Spleen (tissue), 11 donors: ENCODE measurements at regions not wholly inside any gene's neighbourhood (a gene's known extent, or its start where the extent isn't known, plus 50 kb on each side); places are given as distances from the start of the nearest gene placed in this dataset.

Experiments used
- DNase-seq: peaks from one replicate; pipeline ENCODE4 v3.0.0-alpha.2; 2020
- H3K27ac ChIP-seq, 8 donors: fragments of 200-600 bp; sonication (generic) in 7 of 8; 1 replicate in 4 of 8; 2 replicates in 4 of 8; pipeline versions ENCODE4 v1.5.0 to v1.8.0; 2016 to 2021; ENCODE audit warnings: inconsistent platforms in 4 of 8, mild to moderate bottlenecking in 4 of 8, moderate library complexity in 1 of 8
- H3K27me3 ChIP-seq, 7 donors: fragments of 200-600 bp; sonication (generic) in 6 of 7; replicated peaks in 1 of 7; 1 replicate in 4 of 7; 2 replicates in 3 of 7; pipeline versions ENCODE4 v1.5.0 to v1.8.0; 2016 to 2021; ENCODE audit warnings: inconsistent platforms in 3 of 7, mild to moderate bottlenecking in 1 of 7
- H3K36me3 ChIP-seq, 6 donors: fragments of 200-600 bp; sonication (generic) in 5 of 6; 1 replicate in 4 of 6; 2 replicates in 2 of 6; pipeline versions ENCODE4 v1.5.0 to v1.8.0; 2016 to 2021; ENCODE audit warnings: inconsistent platforms in 2 of 6
- H3K4me1 ChIP-seq, 6 donors: fragments of 200-600 bp; sonication (generic) in 5 of 6; 1 replicate in 3 of 6; 2 replicates in 3 of 6; pipeline versions ENCODE4 v1.5.0 to v1.8.0; 2016 to 2021; ENCODE audit warnings: inconsistent platforms in 3 of 6
- H3K4me3 ChIP-seq, 8 donors: fragments of 200-600 bp; sonication (generic) in 7 of 8; 1 replicate in 4 of 8; 2 replicates in 4 of 8; pipeline versions ENCODE4 v1.5.0 to v1.8.0; 2016 to 2021; ENCODE audit warnings: inconsistent platforms in 4 of 8, mild to moderate bottlenecking in 4 of 8, moderate library complexity in 2 of 8
- H3K9me3 ChIP-seq, 8 donors: fragments of 200-600 bp; sonication (generic) in 7 of 8; 1 replicate in 4 of 8; 2 replicates in 4 of 8; pipeline versions ENCODE4 v1.5.0 to v1.8.0; 2016 to 2021; ENCODE audit warnings: inconsistent platforms in 4 of 8
- CTCF ChIP-seq, 11 experiments: fragments of 200-600 bp in 7 of 11; fragments of 450-650 bp in 4 of 11; sonication (generic) in 4 of 11; IDR thresholded peaks in 8 of 11; conservative IDR thresholded peaks in 3 of 11; 1 replicate in 7 of 11; 2 replicates in 4 of 11; pipeline versions ENCODE4 v1.4.0 to v1.8.0; 2016 to 2021; ENCODE audit warnings: antibody characterized with exemption in 11 of 11, inconsistent platforms in 4 of 11, mild to moderate bottlenecking in 1 of 11
- POLR2A ChIP-seq, 3 donors: fragments of 450-650 bp; IDR thresholded peaks; one replicate each; pipeline ENCODE4 v1.5.1; 2017; ENCODE audit warnings: antibody characterized with exemption in 3 of 3, mild to moderate bottlenecking in 1 of 3
- POLR2AphosphoS5 ChIP-seq, 3 donors: sonication (generic); formaldehyde crosslinking; IDR thresholded peaks; one replicate each; pipeline ENCODE4 v1.5.1; 2017; ENCODE audit warnings: antibody characterized with exemption in 3 of 3
- WGBS, 5 donors: extraction: QIAGEN DNeasy Blood & Tissue Kit in 3 of 5; methylation state at CpG; one replicate each; pipeline versions ENCODE4 v1.1.5 to v1.1.7; 2013 to 2018; 5-methylcytosine and 5-hydroxymethylcytosine counted together
- intact Hi-C: fragments of 100-400 bp; cut with DNase I; formaldehyde crosslinking; loops from one replicate; pipeline ENCODE4 v1.15.0; 2023; ENCODE audit warnings: low total_unique reads
- donor health status: healthy with polysubstance abuse.
- donor health status: DM: no; HTN: no; CAD: no; lungs with moderate emphysema.
- donor health status: DM: no; HTN: no; CAD: no.
- donor health status: Bipolar disorder and iron deficiency.
- donor health status: healthy.
- donor health status: DM: no; HTN: no; CAD: no.
- donor health status: DM: yes; HTN: yes; CAD: no.

GRCh38 chr2:81550277-81550676, 1245.7 kb upstream of the LRRTM1 start:
- no peak overlapping the region for H3K4me3 ChIP-seq
- TF ChIP-seq POLR2A (IDR thresholded peaks at IDR 0.05) (no peak), CTCF (IDR thresholded peaks at IDR 0.05 in 8 of 11, conservative IDR thresholded peaks at IDR 0.05 in 3 of 11) (no peak), POLR2AphosphoS5 (IDR thresholded peaks at IDR 0.05) (no peak)
- H3K4me1 ChIP-seq = no peaks in the 10 kb centered on the region
- peaks cover 0 to 32% (median 11%) of the 10 kb centered on the region in 8 donors for H3K9me3 ChIP-seq
- intact Hi-C loops = no loop called here
- 80 to 90% (median 90%) methylated on average over 3 of the region's 3 CpGs for WGBS, 5 donors
- H3K27me3 ChIP-seq = no peaks in the 10 kb centered on the region
- H3K36me3 ChIP-seq = no peaks in the 10 kb centered on the region
- H3K27ac ChIP-seq = no peak overlapping the region
- no peak for DNase-seq

GRCh38 chr2:81549646-81550045, 1245.1 kb upstream of the LRRTM1 start:
- Histone ChIP-seq H3K4me1 (no peaks in the 10 kb centered on the region), H3K27ac (no peak overlapping the region), H3K27me3 (no peaks in the 10 kb centered on the region), H3K36me3 (no peaks in the 10 kb centered on the region), H3K4me3 (no peak overlapping the region), H3K9me3 (peaks cover 0 to 28% (median 6%) of the 10 kb centered on the region in 8 donors)
- DNase-seq = no peak
- WGBS, 5 donors = 84 to 90% (median 89%) methylated on average over 5 of the region's 5 CpGs
- intact Hi-C loops = no loop called here
- no peak for TF ChIP-seq POLR2A (IDR thresholded peaks at IDR 0.05)

DNA sequence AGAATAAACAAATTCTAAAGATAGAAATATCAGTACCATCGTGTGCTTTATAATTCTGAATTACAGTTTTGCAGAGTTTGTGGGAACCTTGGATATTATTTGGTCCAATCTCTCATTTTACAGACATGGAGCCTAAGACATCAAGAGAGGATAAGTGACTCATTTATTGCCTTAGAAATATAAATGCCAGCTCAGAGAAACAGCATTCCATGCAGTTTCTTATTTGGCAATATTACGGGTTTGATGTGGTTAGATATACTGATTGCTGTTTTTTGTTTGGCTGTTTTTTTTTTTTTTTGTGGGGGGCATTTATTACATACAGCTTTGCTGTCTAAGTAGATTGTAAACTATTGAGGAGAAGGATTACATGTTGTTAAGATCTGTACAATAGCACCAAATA, 1241.1 kb upstream of the LRRTM1 start:
- peaks cover 0 to 7% (median 0%) of the 10 kb centered on the region in 8 donors for H3K9me3 ChIP-seq
- intact Hi-C loops = no loop called here
- no peak overlapping the region for H3K4me3 ChIP-seq
- no peak for DNase-seq
- H3K36me3 ChIP-seq = no peaks in the 10 kb centered on the region
- no peak for TF ChIP-seq CTCF (IDR thresholded peaks at IDR 0.05 in 8 of 11, conservative IDR thresholded peaks at IDR 0.05 in 3 of 11)
- TF ChIP-seq POLR2A (IDR thresholded peaks at IDR 0.05) = no peak
- TF ChIP-seq POLR2AphosphoS5 (IDR thresholded peaks at IDR 0.05) = no peak
- no peak overlapping the region for H3K27ac ChIP-seq
- 83 to 91% (median 84%) methylated on average over 2 of the region's 2 CpGs for WGBS, 5 donors
- H3K4me1 ChIP-seq = no peaks in the 10 kb centered on the region
- H3K27me3 ChIP-seq = no peaks in the 10 kb centered on the region

DNA sequence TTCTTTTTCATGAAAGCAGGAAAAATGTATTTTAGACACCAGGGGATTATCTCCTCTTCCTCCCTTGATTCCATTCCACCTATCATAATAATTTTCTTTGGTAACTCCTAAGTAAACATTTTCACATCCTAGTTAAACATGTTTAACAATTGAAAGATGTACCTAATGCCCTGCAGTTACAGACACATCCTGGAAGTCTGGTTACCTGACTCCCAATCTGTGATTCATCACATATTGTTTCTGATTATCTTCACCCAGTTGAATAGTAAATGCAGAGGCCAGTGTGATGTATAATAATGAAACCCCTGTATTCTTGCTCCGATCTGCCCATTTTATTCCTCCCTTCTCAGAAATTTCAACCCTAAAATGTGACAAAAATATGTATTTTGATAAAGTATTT, 1237.6 kb upstream of the LRRTM1 start:
- Histone ChIP-seq H3K4me3 (no peak overlapping the region), H3K4me1 (no peaks in the 10 kb centered on the region), H3K27me3 (no peaks in the 10 kb centered on the region), H3K9me3 (peaks cover 0 to 5% (median 0%) of the 10 kb centered on the region in 8 donors), H3K27ac (no peak overlapping the region), H3K36me3 (no peaks in the 10 kb centered on the region)
- no peak for DNase-seq
- 41 to 87% (median 83%) methylated on average over 1 of the region's 1 CpG for WGBS, 5 donors
- TF ChIP-seq POLR2A (IDR thresholded peaks at IDR 0.05) = no peak
- no peak for TF ChIP-seq CTCF (IDR thresholded peaks at IDR 0.05 in 8 of 11, conservative IDR thresholded peaks at IDR 0.05 in 3 of 11)
- TF ChIP-seq POLR2AphosphoS5 (IDR thresholded peaks at IDR 0.05) = no peak
- intact Hi-C loops = no loop called here

GRCh38 chr2:81529944-81530343, 1225.4 kb upstream of the LRRTM1 start:
- H3K27ac ChIP-seq = no peak overlapping the region
- no peaks in the 10 kb centered on the region for H3K36me3 ChIP-seq
- H3K4me3 ChIP-seq = no peak overlapping the region
- no peaks in the 10 kb centered on the region for H3K27me3 ChIP-seq
- TF ChIP-seq POLR2AphosphoS5 (IDR thresholded peaks at IDR 0.05) (no peak), POLR2A (IDR thresholded peaks at IDR 0.05) (no peak), CTCF (IDR thresholded peaks at IDR 0.05 in 8 of 11, conservative IDR thresholded peaks at IDR 0.05 in 3 of 11) (no peak)
- H3K9me3 ChIP-seq = peaks cover 0 to 27% (median 18%) of the 10 kb centered on the region in 8 donors
- DNase-seq = no peak
- WGBS, 5 donors = 63 to 81% (median 67%) methylated on average over 6 of the region's 6 CpGs
- intact Hi-C loops = no loop called here
- H3K4me1 ChIP-seq = no peaks in the 10 kb centered on the region
